Fibroblast of lung (primary cell): ENCODE measurements at regions not wholly inside any gene's neighbourhood (a gene's known extent, or its start where the extent isn't known, plus 50 kb on each side); places are given as distances from the start of the nearest gene placed in this dataset.
"Not testable (repeated sequence)": the region's sequence is repeated elsewhere in the genome, so short reads cannot be mapped to it uniquely, and the experiment has no call there.

ENCODE experiments used
- CTCF ChIP-seq, 2 donors: IDR thresholded peaks in 1 of 2; conservative IDR thresholded peaks in 1 of 2; 1 replicate in 1 of 2; 2 replicates in 1 of 2; pipeline ENCODE4 v1.5.1; 2011 to 2012; ENCODE audit warnings: low read length in 2 of 2, control low read depth in 1 of 2, inconsistent platforms in 1 of 2, low read depth in 1 of 2, mild to moderate bottlenecking in 1 of 2
- EZH2 ChIP-seq: IDR thresholded peaks from 2 replicates; pipeline ENCODE4 v1.5.1; 2012; ENCODE audit warnings: low read length, control low read depth, mild to moderate bottlenecking; ENCODE audit errors: missing control alignments

GRCh38 chr5:85587806-85588205, 1029.9 kb upstream of the COX7C start:
- TF ChIP-seq CTCF (conservative IDR thresholded peaks at IDR 0.05 in 1 of 2, IDR thresholded peaks at IDR 0.05 in 1 of 2; ENCODE audit: low read depth in 1 of 2, low read length in 2 of 2); EZH2: not testable (repeated sequence)
